NCI-H345 treated with DMSO at 0.1 percent for 48 hours (cell line): ENCODE measurements at regions not wholly inside any gene's neighbourhood (a gene's known extent, or its start where the extent isn't known, plus 50 kb on each side); places are given as distances from the start of the nearest gene placed in this dataset.
"Not testable (repeated sequence)": the region's sequence is repeated elsewhere in the genome, so short reads cannot be mapped to it uniquely, and the experiment has no call there.

Source experiments
- DNase-seq: peaks from one replicate; lab custom pipeline; 2025; ENCODE audit not compliant: unreplicated experiment; lab: John Stamatoyannopoulos, UW

GRCh38 chr2:145752091-145752806 lies 1232.3 kb upstream of the ZEB2 start:
- peak; percentile 29 for DNase-seq

GRCh38 chr2:145751629-145752028 lies 1231.7 kb upstream of the ZEB2 start:
- DNase-seq, result no peak

- DNase-seq, result no peak
These were observed 1231.2 kb upstream of the ZEB2 start for GRCh38 chr2:145751155-145751554.

- no peak for DNase-seq
These were observed 1230.7 kb upstream of the ZEB2 start for GRCh38 chr2:145750612-145751011.

GRCh38 chr2:145750144-145750543 lies 1230.2 kb upstream of the ZEB2 start:
- DNase-seq, result no peak

GRCh38 chr2:145749556-145749955 lies 1229.6 kb upstream of the ZEB2 start:
- DNase-seq, result no peak

- DNase-seq, result no peak
These were observed 1229.0 kb upstream of the ZEB2 start for GRCh38 chr2:145748927-145749326.

- DNase-seq, result no peak
These were observed 1227.8 kb upstream of the ZEB2 start for GRCh38 chr2:145747715-145748114.

GRCh38 chr2:145745387-145745721 lies 1225.4 kb upstream of the ZEB2 start:
- DNase-seq, result not testable (repeated sequence)

GRCh38 chr2:145744541-145745386 lies 1224.8 kb upstream of the ZEB2 start:
- no peak for DNase-seq

- no peak for DNase-seq
These were observed 1223.1 kb upstream of the ZEB2 start for GRCh38 chr2:145743011-145743410.

GRCh38 chr2:145741636-145742035 lies 1221.7 kb upstream of the ZEB2 start:
- DNase-seq, result no peak

- no peak for DNase-seq
These were observed 1221.3 kb upstream of the ZEB2 start for GRCh38 chr2:145741181-145741580.

GRCh38 chr2:145740302-145740701 lies 1220.4 kb upstream of the ZEB2 start:
- no peak for DNase-seq

GRCh38 chr2:145739681-145740080 lies 1219.8 kb upstream of the ZEB2 start:
- no peak for DNase-seq

GRCh38 chr2:145736871-145737270 lies 1217.0 kb upstream of the ZEB2 start:
- DNase-seq, result no peak

GRCh38 chr2:145731467-145731866 lies 1211.5 kb upstream of the ZEB2 start:
- DNase-seq, result no peak

GRCh38 chr2:145729993-145730770 lies 1210.3 kb upstream of the ZEB2 start:
- no peak for DNase-seq

- DNase-seq, result no peak
These were observed 1209.6 kb upstream of the ZEB2 start for GRCh38 chr2:145729481-145729880.

GRCh38 chr2:145728511-145728910 lies 1208.6 kb upstream of the ZEB2 start:
- no peak for DNase-seq

- DNase-seq, result no peak
These were observed 1206.0 kb upstream of the ZEB2 start for GRCh38 chr2:145725876-145726275.
